Adrenal gland (tissue), 5 donors: ENCODE measurements at regions not wholly inside any gene's neighbourhood (a gene's known extent, or its start where the extent isn't known, plus 50 kb on each side); places are given as distances from the start of the nearest gene placed in this dataset.
"Not testable (repeated sequence)": the region's sequence is repeated elsewhere in the genome, so short reads cannot be mapped to it uniquely, and the experiment has no call there.

ENCODE experiments used
- CTCF ChIP-seq, 6 experiments: fragments of 450-650 bp in 4 of 6; fragments of 200-600 bp in 2 of 6; sonication (generic) in 1 of 6; IDR thresholded peaks; 1 replicate in 5 of 6; 2 replicates in 1 of 6; pipeline versions ENCODE4 v1.5.1 to v1.8.0; 2016 to 2021; ENCODE audit warnings: antibody characterized with exemption in 6 of 6, mild to moderate bottlenecking in 2 of 6, moderate library complexity in 1 of 6
- POLR2A ChIP-seq, 2 donors: fragments of 450-650 bp; IDR thresholded peaks; one replicate each; pipeline ENCODE4 v1.6.1; 2017; ENCODE audit warnings: antibody characterized with exemption in 2 of 2, mild to moderate bottlenecking in 2 of 2, moderate library complexity in 1 of 2
- donor health status: DM: no; HTN: no; CAD: no.

- not testable (repeated sequence) for TF ChIP-seq CTCF, POLR2A (IDR thresholded peaks at IDR 0.05)
Measured at GRCh38 chr6:771683-772082, 78.7 kb upstream of the EXOC2 start.
